CD4-positive, alpha-beta T cell (primary cell): ENCODE measurements at regions not wholly inside any gene's neighbourhood (a gene's known extent, or its start where the extent isn't known, plus 50 kb on each side); places are given as distances from the start of the nearest gene placed in this dataset.

Experiments used
- ATAC-seq: fragments of 200-7000 bp; cut with Tn5 transposase; one replicate; pipeline ENCODE4 v1.10.0; 2022; ENCODE audit warnings: mild to moderate bottlenecking; ENCODE audit not compliant: poor library complexity
- CTCF ChIA-PET: fragments of 350-600 bp; sonication (Branson Sonifier 250); formaldehyde crosslinking; loops from one replicate; lab custom pipeline; 2021; ENCODE audit warnings: antibody characterized with exemption, inconsistent platforms; lab: Charles Lee
- POLR2A ChIA-PET: fragments of 350-600 bp; sonication (Branson Sonifier 250); formaldehyde crosslinking; loops from one replicate; lab custom pipeline; 2021; ENCODE audit warnings: antibody characterized with exemption, inconsistent platforms; lab: Charles Lee
- DNase-seq, 14 experiments: peaks; one replicate each; pipeline ENCODE4 v3.0.0-alpha.2; 2013 to 2020; ENCODE audit warnings: mixed read lengths in 2 of 14
- H3K27ac ChIP-seq, 2 donors: one replicate each; pipeline versions ENCODE4 v1.5.1 to v1.7.0; 2013; ENCODE audit warnings: low read length in 2 of 2, low read depth in 1 of 2, mild to moderate bottlenecking in 1 of 2
- H3K27me3 ChIP-seq, 2 experiments: 1 replicate in 1 of 2; 2 replicates in 1 of 2; pipeline versions ENCODE4 v1.6.1 to v1.7.0; 2013; ENCODE audit warnings: low read length in 2 of 2, control low read depth in 1 of 2, mild to moderate bottlenecking in 1 of 2, moderate library complexity in 1 of 2; ENCODE audit not compliant: insufficient read depth in 2 of 2, control insufficient read depth in 1 of 2
- H3K36me3 ChIP-seq: one replicate; pipeline ENCODE4 v1.6.1; 2013; ENCODE audit warnings: low read length, control low read depth; ENCODE audit not compliant: insufficient read depth
- H3K4me1 ChIP-seq: one replicate; pipeline ENCODE4 v1.6.1; 2013; ENCODE audit warnings: low read length, control low read depth; ENCODE audit not compliant: insufficient read depth
- H3K4me3 ChIP-seq: one replicate; pipeline ENCODE4 v1.5.1; 2013; ENCODE audit warnings: mild to moderate bottlenecking, low read length, moderate library complexity
- H3K9me3 ChIP-seq, 2 experiments: 1 replicate in 1 of 2; 2 replicates in 1 of 2; pipeline versions ENCODE4 v1.6.1 to v1.7.0; 2013; ENCODE audit warnings: low read length in 2 of 2, mild to moderate bottlenecking in 2 of 2, control low read depth in 1 of 2, moderate library complexity in 1 of 2; ENCODE audit not compliant: control insufficient read depth in 1 of 2, insufficient read depth in 1 of 2
- H3K27ac Mint-ChIP-seq: one replicate; pipeline ENCODE4 v1.8.0; 2020; ENCODE audit warnings: mixed read lengths
- H3K27me3 Mint-ChIP-seq: one replicate; pipeline ENCODE4 v1.8.0; 2021; ENCODE audit warnings: mixed read lengths
- H3K36me3 Mint-ChIP-seq: one replicate; pipeline ENCODE4 v1.8.0; 2021; ENCODE audit warnings: low read depth, mixed read lengths
- H3K4me1 Mint-ChIP-seq: one replicate; pipeline ENCODE4 v1.8.0; 2021; ENCODE audit warnings: low read depth, mixed read lengths
- H3K4me3 Mint-ChIP-seq: one replicate; pipeline ENCODE4 v1.8.0; 2020; ENCODE audit warnings: mild to moderate bottlenecking, mixed read lengths
- H3K9me3 Mint-ChIP-seq: one replicate; pipeline ENCODE4 v1.8.0; 2020; ENCODE audit warnings: mixed read lengths
- CTCF ChIP-seq: fragments of 200-600 bp; IDR thresholded peaks from one replicate; pipeline ENCODE4 v1.8.0; 2022; ENCODE audit warnings: antibody characterized with exemption, mild to moderate bottlenecking
- intact Hi-C, 2 experiments: fragments of 100-400 bp; cut with DNase I in 1 of 2; cut with micrococcal nuclease in 1 of 2; formaldehyde crosslinking; loops; one replicate each; pipeline versions ENCODE4 v1.15.1 to v1.9.0; 2023 to 2025; cut with DNase I, micrococcal nuclease

GRCh38 chr2:126482582-126483464, 173.1 kb upstream of the GYPC start:
- Mint-ChIP-seq H3K4me1 (no peaks in the 10 kb centered on the region), H3K4me3 (no peak overlapping the region), H3K36me3 (no peaks in the 10 kb centered on the region), H3K9me3 (peaks cover 2% of the 10 kb centered on the region), H3K27ac (no peak overlapping the region), H3K27me3 (peaks cover 13% of the 10 kb centered on the region)
- no peaks in the 10 kb centered on the region for H3K36me3 ChIP-seq
- no peaks in the 10 kb centered on the region for H3K4me1 ChIP-seq
- intact Hi-C loops: no loop called here
- ChIA-PET CTCF (no interaction called here), POLR2A (no interaction called here)
- H3K4me3 ChIP-seq: no peak overlapping the region
- DNase-seq: peak in 1 of 14 experiments; percentile 2
- no peak for TF ChIP-seq CTCF
- H3K27ac ChIP-seq: no peak overlapping the region
- no peaks in the 10 kb centered on the region for H3K27me3 ChIP-seq
- no peak for ATAC-seq
- no peaks in the 10 kb centered on the region for H3K9me3 ChIP-seq

GRCh38 chr2:126494593-126494992, 161.4 kb upstream of the GYPC start:
- Mint-ChIP-seq H3K27ac (no peak overlapping the region), H3K36me3 (no peaks in the 10 kb centered on the region), H3K4me3 (no peak overlapping the region), H3K9me3 (peaks cover 6% of the 10 kb centered on the region), H3K4me1 (no peaks in the 10 kb centered on the region), H3K27me3 (peaks cover 35% of the 10 kb centered on the region)
- H3K4me3 ChIP-seq: no peak overlapping the region
- no peaks in the 10 kb centered on the region for H3K36me3 ChIP-seq
- intact Hi-C loops: no loop called here
- TF ChIP-seq CTCF: no peak
- ATAC-seq: no peak
- CTCF ChIA-PET: no interaction called here
- DNase-seq: no peak
- POLR2A ChIA-PET: no interaction called here
- no peaks in the 10 kb centered on the region for H3K27me3 ChIP-seq
- H3K4me1 ChIP-seq: no peaks in the 10 kb centered on the region
- no peak overlapping the region for H3K27ac ChIP-seq
- peaks cover 7 to 13% of the 10 kb centered on the region in 2 experiments for H3K9me3 ChIP-seq

GRCh38 chr2:126495189-126495588, 160.8 kb upstream of the GYPC start:
- H3K9me3 ChIP-seq: peaks cover 7 to 13% of the 10 kb centered on the region in 2 experiments
- Mint-ChIP-seq H3K27me3 (peaks cover 35% of the 10 kb centered on the region), H3K36me3 (no peaks in the 10 kb centered on the region), H3K4me3 (no peak overlapping the region), H3K9me3 (peaks cover 6% of the 10 kb centered on the region), H3K27ac (no peak overlapping the region), H3K4me1 (no peaks in the 10 kb centered on the region)
- intact Hi-C loops: no loop called here
- H3K4me1 ChIP-seq: no peaks in the 10 kb centered on the region
- ATAC-seq (no peak), DNase-seq (no peak)
- no peak for TF ChIP-seq CTCF
- CTCF ChIA-PET: interaction anchor here (0.7 kb wide), 1 partner anchor 77 kb away, joined by 3 read pairs; no protein-coding TSS in a partner anchor
- no peak overlapping the region for H3K4me3 ChIP-seq
- H3K27ac ChIP-seq: no peak overlapping the region
- H3K27me3 ChIP-seq: no peaks in the 10 kb centered on the region
- POLR2A ChIA-PET: no interaction called here
- no peaks in the 10 kb centered on the region for H3K36me3 ChIP-seq
